ENCODE measurements at regions not wholly inside any gene's neighbourhood (a gene's known extent, or its start where the extent isn't known, plus 50 kb on each side); places are given as distances from the start of the nearest gene placed in this dataset.

- no peak for TF ChIP-seq POLR2A (IDR thresholded peaks at IDR 0.05)
- TF ChIP-seq, protein P1, sequence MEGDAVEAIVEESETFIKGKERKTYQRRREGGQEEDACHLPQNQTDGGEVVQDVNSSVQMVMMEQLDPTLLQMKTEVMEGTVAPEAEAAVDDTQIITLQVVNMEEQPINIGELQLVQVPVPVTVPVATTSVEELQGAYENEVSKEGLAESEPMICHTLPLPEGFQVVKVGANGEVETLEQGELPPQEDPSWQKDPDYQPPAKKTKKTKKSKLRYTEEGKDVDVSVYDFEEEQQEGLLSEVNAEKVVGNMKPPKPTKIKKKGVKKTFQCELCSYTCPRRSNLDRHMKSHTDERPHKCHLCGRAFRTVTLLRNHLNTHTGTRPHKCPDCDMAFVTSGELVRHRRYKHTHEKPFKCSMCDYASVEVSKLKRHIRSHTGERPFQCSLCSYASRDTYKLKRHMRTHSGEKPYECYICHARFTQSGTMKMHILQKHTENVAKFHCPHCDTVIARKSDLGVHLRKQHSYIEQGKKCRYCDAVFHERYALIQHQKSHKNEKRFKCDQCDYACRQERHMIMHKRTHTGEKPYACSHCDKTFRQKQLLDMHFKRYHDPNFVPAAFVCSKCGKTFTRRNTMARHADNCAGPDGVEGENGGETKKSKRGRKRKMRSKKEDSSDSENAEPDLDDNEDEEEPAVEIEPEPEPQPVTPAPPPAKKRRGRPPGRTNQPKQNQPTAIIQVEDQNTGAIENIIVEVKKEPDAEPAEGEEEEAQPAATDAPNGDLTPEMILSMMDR (IDR thresholded peaks at IDR 0.05 in 4 of 5, conservative IDR thresholded peaks at IDR 0.05 in 1 of 5) = no peak
Measured at GRCh38 chr1:193609592-193609991, 423.2 kb upstream of the B3GALT2 start.
